HG03064 (cell line): ENCODE measurements at regions not wholly inside any gene's neighbourhood (a gene's known extent, or its start where the extent isn't known, plus 50 kb on each side); places are given as distances from the start of the nearest gene placed in this dataset.

ENCODE experiments used
- ATAC-seq: cut with Tn5 transposase; IDR thresholded peaks from one replicate; pipeline ENCODE4 v1.9.1; 2021; ENCODE audit warnings: low read depth; ENCODE audit not compliant: unreplicated experiment

GRCh38 chr4:100970414-100970813 lies 376.9 kb downstream of the PPP3CA start:
- no peak for ATAC-seq

- no peak for ATAC-seq
Observed at GRCh38 chr4:100969925-100970324, 377.4 kb downstream of the PPP3CA start.

GRCh38 chr4:100968046-100968445 lies 379.3 kb downstream of the PPP3CA start:
- no peak for ATAC-seq

GRCh38 chr4:100963627-100964026 lies 383.7 kb downstream of the PPP3CA start:
- no peak for ATAC-seq

- ATAC-seq: peak; percentile 55
Observed at GRCh38 chr4:100962698-100963097, 384.6 kb downstream of the PPP3CA start.

- no peak for ATAC-seq
Observed at GRCh38 chr4:100960232-100960631, 387.1 kb downstream of the PPP3CA start.

GRCh38 chr4:100954046-100954445 lies 393.3 kb downstream of the PPP3CA start:
- no peak for ATAC-seq

- ATAC-seq: no peak
Observed at GRCh38 chr4:100953616-100954015, 393.7 kb downstream of the PPP3CA start.

- ATAC-seq: no peak
Observed at GRCh38 chr4:100952590-100952989, 394.7 kb downstream of the PPP3CA start.

GRCh38 chr4:100949350-100949935 lies 397.9 kb downstream of the PPP3CA start:
- no peak for ATAC-seq

- no peak for ATAC-seq
Observed at GRCh38 chr4:100948911-100949310, 398.4 kb downstream of the PPP3CA start.

- no peak for ATAC-seq
Observed at GRCh38 chr4:100945789-100946188, 401.5 kb downstream of the PPP3CA start.

GRCh38 chr4:100938698-100939097 lies 408.6 kb downstream of the PPP3CA start:
- no peak for ATAC-seq

GRCh38 chr4:100936661-100937375 lies 410.5 kb downstream of the PPP3CA start:
- no peak for ATAC-seq

GRCh38 chr4:100935090-100935489 lies 412.2 kb downstream of the PPP3CA start:
- no peak for ATAC-seq

- no peak for ATAC-seq
Observed at GRCh38 chr4:100933628-100934027, 413.7 kb downstream of the PPP3CA start.

GRCh38 chr4:100929758-100930157 lies 411.9 kb upstream of the EMCN start:
- ATAC-seq: no peak

GRCh38 chr4:100929135-100929534 lies 411.3 kb upstream of the EMCN start:
- no peak for ATAC-seq

GRCh38 chr4:100926039-100926717 lies 408.4 kb upstream of the EMCN start:
- ATAC-seq: no peak

- no peak for ATAC-seq
Observed at GRCh38 chr4:100913685-100914084, 395.9 kb upstream of the EMCN start.

GRCh38 chr4:100908540-100908939 lies 390.7 kb upstream of the EMCN start:
- no peak for ATAC-seq
